ENCODE measurements at regions not wholly inside any gene's neighbourhood (a gene's known extent, or its start where the extent isn't known, plus 50 kb on each side); places are given as distances from the start of the nearest gene placed in this dataset.
A peak's percentile ranks its signal among the peaks of the same experiment; 100 is the strongest.

DNA sequence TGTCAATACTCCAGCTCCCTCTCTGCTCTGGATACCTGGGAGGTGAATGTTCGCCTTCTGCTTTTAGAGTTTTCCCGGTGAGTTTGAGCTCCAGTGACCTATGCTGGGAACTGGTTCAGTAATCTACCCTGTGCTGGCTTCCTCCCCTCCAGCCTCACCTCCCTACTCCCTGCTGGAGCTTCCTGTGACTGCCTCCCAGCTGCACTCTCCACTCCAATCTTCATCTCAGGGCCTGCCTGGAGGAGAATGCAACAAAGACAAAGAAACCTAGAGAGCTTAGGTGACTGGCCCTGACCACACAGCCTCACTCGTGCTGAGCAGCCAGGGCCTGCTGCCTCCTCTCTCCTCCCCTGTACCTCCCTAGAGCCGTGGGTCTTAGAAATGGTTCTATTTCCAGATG lies 101.6 kb upstream of the FOXF1 start:
- H3K36me3 ChIP-seq (ENCODE audit: insufficient read depth, low read length): no peaks in the 10 kb centered on the region
- FAIRE-seq: no peak
- H3K9ac ChIP-seq (ENCODE audit: low read length): no peak overlapping the region
- no peak overlapping the region for H3K4me2 ChIP-seq (ENCODE audit: low read length)
- peaks cover 11% of the 10 kb centered on the region for H3K9me3 Mint-ChIP-seq (ENCODE audit: unreplicated experiment)
- no peak overlapping the region for H3K27ac Mint-ChIP-seq (ENCODE audit: unreplicated experiment)
- H4K20me1 ChIP-seq (ENCODE audit: insufficient read depth, low read length): no peaks in the 10 kb centered on the region
- H3K4me3 ChIP-seq (ENCODE audit: insufficient read depth, low read depth, low read length): no peak overlapping the region
- TF ChIP-seq EZH2 (IDR thresholded peaks at IDR 0.05; ENCODE audit: insufficient read depth, low read length): no peak
- TF ChIP-seq, protein P1, sequence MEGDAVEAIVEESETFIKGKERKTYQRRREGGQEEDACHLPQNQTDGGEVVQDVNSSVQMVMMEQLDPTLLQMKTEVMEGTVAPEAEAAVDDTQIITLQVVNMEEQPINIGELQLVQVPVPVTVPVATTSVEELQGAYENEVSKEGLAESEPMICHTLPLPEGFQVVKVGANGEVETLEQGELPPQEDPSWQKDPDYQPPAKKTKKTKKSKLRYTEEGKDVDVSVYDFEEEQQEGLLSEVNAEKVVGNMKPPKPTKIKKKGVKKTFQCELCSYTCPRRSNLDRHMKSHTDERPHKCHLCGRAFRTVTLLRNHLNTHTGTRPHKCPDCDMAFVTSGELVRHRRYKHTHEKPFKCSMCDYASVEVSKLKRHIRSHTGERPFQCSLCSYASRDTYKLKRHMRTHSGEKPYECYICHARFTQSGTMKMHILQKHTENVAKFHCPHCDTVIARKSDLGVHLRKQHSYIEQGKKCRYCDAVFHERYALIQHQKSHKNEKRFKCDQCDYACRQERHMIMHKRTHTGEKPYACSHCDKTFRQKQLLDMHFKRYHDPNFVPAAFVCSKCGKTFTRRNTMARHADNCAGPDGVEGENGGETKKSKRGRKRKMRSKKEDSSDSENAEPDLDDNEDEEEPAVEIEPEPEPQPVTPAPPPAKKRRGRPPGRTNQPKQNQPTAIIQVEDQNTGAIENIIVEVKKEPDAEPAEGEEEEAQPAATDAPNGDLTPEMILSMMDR (IDR thresholded peaks at IDR 0.05; ENCODE audit: insufficient read depth, low read depth, low read length): no peak
- H2AFZ ChIP-seq (ENCODE audit: low read depth, low read length): no peak overlapping the region
- H3K27me3 ChIP-seq (ENCODE audit: insufficient read depth, low read length): no peaks in the 10 kb centered on the region
- H3K4me3 Mint-ChIP-seq (ENCODE audit: unreplicated experiment): no peak overlapping the region
- peaks cover 13% of the 10 kb centered on the region for H3K4me1 ChIP-seq (ENCODE audit: insufficient read depth, low read length)
- no peak overlapping the region for H3K27ac ChIP-seq (ENCODE audit: low read depth, low read length)
- no peaks in the 10 kb centered on the region for H3K79me2 ChIP-seq (ENCODE audit: insufficient read depth, low read length)
- H3K27me3 Mint-ChIP-seq (ENCODE audit: low read depth, unreplicated experiment): peaks cover 19% of the 10 kb centered on the region
- peaks cover 2% of the 10 kb centered on the region for H3K36me3 Mint-ChIP-seq (ENCODE audit: low read depth, unreplicated experiment)
- H3K4me1 Mint-ChIP-seq (ENCODE audit: low read depth, unreplicated experiment): no peaks in the 10 kb centered on the region
- DNase-seq (ENCODE audit: low read depth): no peak
- H3K9me3 ChIP-seq (ENCODE audit: insufficient read depth, low read depth, low read length): peaks cover 9% of the 10 kb centered on the region

DNA sequence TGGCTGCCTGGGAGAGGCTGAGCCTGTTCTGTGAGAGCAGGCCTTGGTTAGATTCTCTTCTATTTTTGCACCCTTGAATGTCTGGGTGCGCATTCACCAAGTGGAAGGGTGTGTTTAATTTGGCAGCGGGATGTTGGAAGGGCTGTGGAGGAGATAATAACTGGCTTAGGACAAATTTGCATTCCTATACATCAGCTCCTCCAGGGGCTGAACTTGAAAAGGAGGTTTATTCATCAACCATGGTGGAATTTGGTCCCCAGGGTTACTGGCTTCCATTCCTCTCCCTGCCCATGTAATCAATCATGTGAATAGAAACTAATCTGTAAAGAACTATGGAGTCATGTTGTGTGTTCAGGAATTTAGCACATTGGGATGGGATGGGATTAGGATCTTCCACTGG lies 100.2 kb upstream of the FOXF1 start:
- Histone ChIP-seq H3K36me3 (ENCODE audit: insufficient read depth, low read length) (no peaks in the 10 kb centered on the region), H3K4me3 (ENCODE audit: insufficient read depth, low read depth, low read length) (no peak overlapping the region), H3K9ac (ENCODE audit: low read length) (no peak overlapping the region), H3K27ac (ENCODE audit: low read depth, low read length) (no peak overlapping the region), H2AFZ (ENCODE audit: low read depth, low read length) (no peak overlapping the region), H3K4me1 (ENCODE audit: insufficient read depth, low read length) (peaks cover 11% of the 10 kb centered on the region), H3K27me3 (ENCODE audit: insufficient read depth, low read length) (peaks cover under 1% of the 10 kb centered on the region), H3K79me2 (ENCODE audit: insufficient read depth, low read length) (no peaks in the 10 kb centered on the region), H3K9me3 (ENCODE audit: insufficient read depth, low read depth, low read length) (peaks cover 9% of the 10 kb centered on the region), H4K20me1 (ENCODE audit: insufficient read depth, low read length) (no peaks in the 10 kb centered on the region), H3K4me2 (ENCODE audit: low read length) (no peak overlapping the region)
- peaks cover 11% of the 10 kb centered on the region for H3K9me3 Mint-ChIP-seq (ENCODE audit: unreplicated experiment)
- TF ChIP-seq, protein P1 (IDR thresholded peaks at IDR 0.05; ENCODE audit: insufficient read depth, low read depth, low read length): no peak
- TF ChIP-seq EZH2 (IDR thresholded peaks at IDR 0.05; ENCODE audit: insufficient read depth, low read length): no peak
- peak; percentile 34 for DNase-seq (ENCODE audit: low read depth)
- no peak overlapping the region for H3K4me3 Mint-ChIP-seq (ENCODE audit: unreplicated experiment)
- H3K4me1 Mint-ChIP-seq (ENCODE audit: low read depth, unreplicated experiment): no peaks in the 10 kb centered on the region
- H3K27me3 Mint-ChIP-seq (ENCODE audit: low read depth, unreplicated experiment): peaks cover 19% of the 10 kb centered on the region
- no peak overlapping the region for H3K27ac Mint-ChIP-seq (ENCODE audit: unreplicated experiment)
- peaks cover 2% of the 10 kb centered on the region for H3K36me3 Mint-ChIP-seq (ENCODE audit: low read depth, unreplicated experiment)
- FAIRE-seq: no peak

DNA sequence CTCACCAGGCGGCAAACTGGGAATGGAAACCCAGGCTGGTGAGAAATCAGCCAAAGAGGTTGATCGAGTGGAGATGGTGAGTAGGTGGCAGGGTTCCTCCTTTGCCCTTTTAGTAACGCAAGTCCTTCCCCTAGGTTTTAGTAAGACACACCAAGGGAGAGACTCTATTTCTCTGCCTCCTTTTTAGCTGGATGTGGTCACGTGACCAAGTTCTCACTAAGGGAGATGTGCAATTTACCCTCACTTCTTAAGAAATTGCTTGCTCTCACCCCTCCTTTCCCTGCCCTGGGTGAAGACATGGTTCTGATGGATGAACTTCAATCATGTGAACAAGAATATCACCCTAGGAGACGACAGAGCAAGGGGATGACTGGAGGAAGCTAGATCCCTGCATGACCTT lies 99.8 kb upstream of the FOXF1 start:
- H3K4me3 ChIP-seq (ENCODE audit: insufficient read depth, low read depth, low read length): no peak overlapping the region
- peaks cover 11% of the 10 kb centered on the region for H3K9me3 Mint-ChIP-seq (ENCODE audit: unreplicated experiment)
- no peaks in the 10 kb centered on the region for H3K36me3 ChIP-seq (ENCODE audit: insufficient read depth, low read length)
- TF ChIP-seq EZH2 (IDR thresholded peaks at IDR 0.05; ENCODE audit: insufficient read depth, low read length): no peak
- TF ChIP-seq, protein P1 (IDR thresholded peaks at IDR 0.05; ENCODE audit: insufficient read depth, low read depth, low read length): no peak
- H3K4me3 Mint-ChIP-seq (ENCODE audit: unreplicated experiment): no peak overlapping the region
- H3K36me3 Mint-ChIP-seq (ENCODE audit: low read depth, unreplicated experiment): peaks cover 2% of the 10 kb centered on the region
- peaks cover 19% of the 10 kb centered on the region for H3K27me3 Mint-ChIP-seq (ENCODE audit: low read depth, unreplicated experiment)
- no peak overlapping the region for H3K4me2 ChIP-seq (ENCODE audit: low read length)
- no peak overlapping the region for H3K27ac Mint-ChIP-seq (ENCODE audit: unreplicated experiment)
- peaks cover 9% of the 10 kb centered on the region for H3K9me3 ChIP-seq (ENCODE audit: insufficient read depth, low read depth, low read length)
- DNase-seq (ENCODE audit: low read depth) (no peak), FAIRE-seq (no peak)
- H4K20me1 ChIP-seq (ENCODE audit: insufficient read depth, low read length): no peaks in the 10 kb centered on the region
- peaks cover 2% of the 10 kb centered on the region for H3K27me3 ChIP-seq (ENCODE audit: insufficient read depth, low read length)
- no peak overlapping the region for H3K9ac ChIP-seq (ENCODE audit: low read length)
- H2AFZ ChIP-seq (ENCODE audit: low read depth, low read length): no peak overlapping the region
- H3K79me2 ChIP-seq (ENCODE audit: insufficient read depth, low read length): no peaks in the 10 kb centered on the region
- no peak overlapping the region for H3K27ac ChIP-seq (ENCODE audit: low read depth, low read length)
- H3K4me1 ChIP-seq (ENCODE audit: insufficient read depth, low read length): peaks cover 6% of the 10 kb centered on the region
- no peaks in the 10 kb centered on the region for H3K4me1 Mint-ChIP-seq (ENCODE audit: low read depth, unreplicated experiment)

Measured in astrocyte (in vitro differentiated cells and primary cell).